T-helper 1 cell treated with Interleukin-12 subunit alpha and Interleukin-12 subunit beta and Interleukin-4 antibody, amounts not matched to agents 30 ng/mL and 1 ng/mL, for 36 hours (primary cell): ENCODE measurements at regions not wholly inside any gene's neighbourhood (a gene's known extent, or its start where the extent isn't known, plus 50 kb on each side); places are given as distances from the start of the nearest gene placed in this dataset.
"Not testable (repeated sequence)": the region's sequence is repeated elsewhere in the genome, so short reads cannot be mapped to it uniquely, and the experiment has no call there.

Source experiments
- intact Hi-C: fragments of 100-400 bp; cut with micrococcal nuclease; formaldehyde crosslinking; loops from one replicate; pipeline ENCODE4 v1.15.1; 2024

DNA sequence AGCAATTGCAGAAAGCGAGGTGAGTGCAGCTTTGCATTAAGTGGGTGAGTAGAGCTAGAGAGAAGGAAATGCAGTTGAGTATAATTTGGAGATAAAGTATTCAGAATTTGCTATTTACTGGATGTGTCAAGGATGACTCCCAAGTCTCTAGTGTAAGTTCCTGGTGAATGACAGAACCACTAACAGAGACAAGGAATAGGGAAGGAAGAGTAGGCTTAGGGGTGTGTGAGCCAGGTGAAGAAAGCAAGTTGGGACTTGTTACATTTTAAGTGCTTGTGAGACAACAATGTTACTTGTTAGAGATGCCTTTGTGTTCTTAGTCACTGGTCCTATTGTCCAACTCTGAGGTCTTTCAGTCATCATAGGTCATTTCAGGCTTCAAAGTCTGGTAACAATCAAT lies 70.8 kb downstream of the TBC1D26 start:
- intact Hi-C loops: not testable (repeated sequence)

DNA sequence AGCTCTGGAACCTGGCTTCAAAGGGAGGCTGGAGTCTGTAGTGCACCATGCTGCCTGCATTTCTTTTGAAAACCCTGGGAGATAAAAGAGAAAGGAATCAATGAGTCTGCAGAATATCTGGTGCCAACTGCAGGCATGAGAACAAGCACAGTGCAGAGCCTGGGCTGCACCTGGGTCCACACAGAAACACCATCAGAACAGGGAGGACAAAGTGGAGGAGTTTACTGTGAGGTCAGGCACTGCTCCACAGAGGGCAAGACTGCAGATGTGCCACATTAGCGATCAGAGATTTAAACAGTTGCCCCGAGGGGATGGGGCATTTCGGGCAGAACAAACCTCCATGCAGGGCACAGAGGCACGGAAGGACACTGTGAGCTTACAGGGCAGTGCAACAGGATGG lies 74.7 kb downstream of the TBC1D26 start:
- intact Hi-C loops: not testable (repeated sequence)

GRCh38 chr17:15813388-15813787 lies 81.3 kb downstream of the TBC1D26 start:
- intact Hi-C loops: not testable (repeated sequence)

GRCh38 chr17:15814003-15814402 lies 81.9 kb downstream of the TBC1D26 start:
- intact Hi-C loops: not testable (repeated sequence)

GRCh38 chr17:15817861-15818260 lies 85.8 kb downstream of the TBC1D26 start:
- intact Hi-C loops: not testable (repeated sequence)

DNA sequence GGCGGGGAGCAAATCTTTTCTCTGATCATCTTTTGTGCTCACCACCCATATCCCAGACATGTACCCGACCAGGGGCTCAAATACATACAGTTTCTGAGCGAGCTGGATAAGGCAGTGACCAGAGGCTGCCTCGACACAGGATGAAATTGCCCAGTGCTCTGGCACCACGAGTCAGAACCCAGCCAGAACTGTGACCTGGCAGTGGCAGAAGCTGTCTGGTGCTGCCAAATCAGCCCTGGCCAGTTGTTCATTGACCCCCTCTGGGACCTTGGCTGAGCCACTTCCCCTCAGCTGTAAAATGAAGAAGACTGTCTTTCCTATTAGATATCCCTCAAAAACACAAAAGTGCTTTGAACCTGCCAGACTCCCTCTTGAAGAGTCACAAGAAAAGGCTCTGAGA lies 90.2 kb downstream of the TBC1D26 start:
- intact Hi-C loops: not testable (repeated sequence)

DNA sequence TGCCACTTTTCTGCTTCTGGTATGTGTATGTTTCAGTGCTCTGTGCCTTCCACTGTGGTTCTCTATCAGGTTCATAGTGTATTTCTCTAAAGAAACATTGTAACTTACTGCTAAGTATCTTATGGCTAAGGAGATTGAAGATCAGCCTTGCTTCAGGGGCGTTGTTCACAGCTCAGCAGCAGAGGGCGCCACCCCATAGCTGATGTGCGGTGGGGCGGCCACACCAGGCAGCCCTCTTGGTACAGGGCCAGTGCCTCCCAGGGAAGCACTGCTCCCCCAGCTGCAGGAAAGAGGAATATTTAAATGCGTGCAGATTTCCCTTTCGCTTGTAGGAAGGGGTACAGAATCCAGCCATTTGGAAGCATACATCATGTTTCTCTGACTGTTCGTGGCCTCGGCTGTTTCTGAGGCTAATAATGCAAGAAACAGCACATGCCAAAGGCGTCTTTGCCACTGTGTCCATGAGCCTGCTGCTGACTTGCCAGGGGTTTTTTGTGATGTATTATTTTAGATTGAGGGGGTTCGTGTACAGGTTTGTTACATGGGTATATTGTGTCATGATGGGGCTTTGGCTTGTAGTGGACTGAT lies 96.7 kb downstream of the TBC1D26 start:
- intact Hi-C loops: loop anchor here (1.0 to 2.0 kb wide), 3 partner anchors 130 to 692 kb away; no protein-coding TSS in a partner anchor

GRCh38 chr17:15830221-15830620 lies 98.1 kb downstream of the TBC1D26 start:
- intact Hi-C loops: not testable (repeated sequence)

DNA sequence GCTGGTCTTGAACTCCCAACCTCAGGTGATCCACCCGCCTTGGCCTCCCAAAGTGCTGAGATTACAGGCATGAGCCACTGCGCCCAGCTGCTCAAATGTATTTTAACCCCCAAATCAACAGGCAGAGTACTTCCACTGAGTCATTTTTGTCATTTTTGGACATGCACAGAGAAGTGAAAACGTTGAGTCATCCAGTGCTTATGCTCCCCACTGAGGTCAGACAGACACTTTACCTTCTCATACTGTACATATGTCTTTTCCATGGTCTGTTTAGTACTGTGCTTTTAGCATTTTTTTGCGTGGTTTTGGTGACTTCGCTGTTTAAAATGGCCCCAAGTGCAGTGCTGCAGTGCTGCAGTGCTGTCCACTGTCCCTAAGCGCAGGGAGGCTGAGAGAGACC lies 99.1 kb downstream of the TBC1D26 start:
- intact Hi-C loops: not testable (repeated sequence)

GRCh38 chr17:15832921-15833480 lies 100.9 kb downstream of the TBC1D26 start:
- intact Hi-C loops: not testable (repeated sequence)

DNA sequence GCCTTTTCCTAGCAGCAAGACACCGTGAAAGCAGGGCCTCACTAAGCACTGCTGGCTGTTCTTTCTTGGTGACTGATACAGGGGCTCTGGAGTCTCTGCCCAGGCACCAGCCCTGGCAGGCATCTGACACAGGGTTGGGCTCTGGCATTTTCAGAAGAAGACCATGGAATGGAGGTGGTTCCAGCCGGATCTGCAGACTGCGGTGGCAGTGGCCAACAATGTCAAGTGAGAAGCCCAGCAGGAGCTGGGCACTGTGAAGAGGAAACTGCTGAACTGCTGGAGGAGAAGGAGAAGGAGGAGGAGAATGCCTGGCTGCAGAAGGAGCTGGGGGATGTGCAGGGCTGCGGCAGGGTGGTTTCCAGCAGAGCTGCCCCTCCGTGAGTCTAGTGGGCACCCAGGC lies 101.8 kb downstream of the TBC1D26 start:
- intact Hi-C loops: not testable (repeated sequence)

- intact Hi-C loops: not testable (repeated sequence)
These were observed 103.4 kb downstream of the TBC1D26 start for GRCh38 chr17:15835481-15835880.

DNA sequence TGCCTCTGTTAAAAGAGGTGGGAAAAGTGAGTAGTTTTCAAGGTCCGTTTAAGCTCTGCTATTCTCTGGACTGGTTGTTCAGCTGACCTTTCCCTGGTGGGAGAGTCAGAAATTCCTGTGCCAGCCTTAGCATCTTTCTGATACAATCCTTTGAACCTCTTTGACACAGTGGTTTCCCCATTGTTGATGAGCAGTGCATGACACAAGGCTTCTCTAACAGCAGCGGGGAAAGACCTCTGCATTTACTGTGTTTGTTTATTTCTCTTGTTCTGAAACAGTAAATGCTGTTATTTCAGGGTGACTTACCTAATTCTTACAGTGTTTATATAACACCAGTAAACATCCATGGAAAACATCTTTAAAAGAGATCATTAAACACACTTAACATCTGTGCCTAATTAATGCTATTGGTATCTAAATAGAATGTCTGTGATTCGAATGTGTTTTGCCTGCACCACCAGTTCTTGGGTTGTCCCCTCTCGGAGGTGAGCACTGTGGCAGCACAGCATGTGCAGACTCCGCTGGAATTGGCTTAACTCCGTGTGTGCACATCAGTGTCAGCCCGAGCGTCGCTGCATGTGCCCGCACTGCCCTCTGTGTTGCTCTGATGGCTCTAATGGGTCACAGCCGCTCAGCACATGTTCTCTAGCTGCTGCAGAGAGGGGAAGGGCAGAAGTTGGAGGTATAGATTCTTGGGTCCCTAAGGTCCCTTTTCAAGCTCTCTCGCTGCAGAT lies 104.3 kb downstream of the TBC1D26 start:
- intact Hi-C loops: not testable (repeated sequence)

- intact Hi-C loops: not testable (repeated sequence)
These were observed 104.9 kb downstream of the TBC1D26 start for GRCh38 chr17:15836991-15837390.

DNA sequence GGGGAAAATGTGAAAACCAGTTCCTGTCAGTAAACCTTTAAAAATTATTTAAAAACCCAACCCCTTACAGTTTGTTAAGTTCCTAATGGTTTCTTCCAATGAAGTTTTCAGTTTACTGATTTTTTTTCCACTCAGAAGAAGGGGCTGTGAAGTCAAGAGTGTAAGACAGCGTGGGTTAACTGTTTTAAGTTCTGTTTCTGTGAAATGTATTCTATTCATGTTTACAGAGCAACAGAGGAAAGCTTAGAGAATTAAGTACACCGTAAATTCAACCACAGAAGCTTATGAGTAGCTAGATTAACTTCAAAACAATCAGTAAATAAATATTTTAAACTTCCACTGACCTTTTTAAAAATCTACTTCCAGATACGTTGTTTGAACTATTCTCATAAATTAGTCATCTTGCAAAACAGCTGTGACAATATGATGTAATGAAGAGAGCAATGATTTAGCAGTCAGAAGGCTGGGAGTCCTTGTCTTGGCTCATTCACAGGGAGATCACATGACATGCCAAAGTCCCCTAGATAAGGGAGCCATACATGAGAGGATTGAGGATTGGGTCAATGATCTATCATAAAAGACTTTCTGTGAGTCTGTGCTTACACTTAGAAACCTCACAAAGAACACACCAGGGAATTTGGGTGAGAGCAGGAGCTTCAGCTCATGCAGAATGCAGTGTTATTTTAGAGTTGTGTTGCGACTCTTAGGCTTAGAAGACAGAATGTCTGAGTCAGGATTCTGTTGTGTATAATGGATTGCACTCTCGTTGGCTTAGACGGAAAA lies 97.3 kb upstream of the ADORA2B start:
- intact Hi-C loops: not testable (repeated sequence)

DNA sequence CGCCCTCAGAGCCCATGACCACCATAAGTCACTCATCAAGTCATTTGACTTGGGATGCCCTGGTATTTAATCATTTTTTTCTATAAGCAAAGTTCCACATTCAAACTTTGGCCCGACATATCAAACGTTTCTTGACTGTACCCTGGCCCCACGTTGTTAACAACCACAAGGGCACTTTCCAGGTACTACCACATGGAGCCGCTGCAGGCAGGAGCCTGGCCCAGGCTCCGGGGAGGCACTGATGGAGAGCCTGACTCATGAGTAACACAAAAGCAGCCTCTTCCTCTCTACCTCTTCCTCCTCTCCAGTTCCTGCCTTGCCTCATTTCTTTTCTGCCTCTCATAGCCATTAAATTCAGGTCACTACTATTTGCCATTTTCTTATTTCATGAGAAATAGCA lies 95.9 kb upstream of the ADORA2B start:
- intact Hi-C loops: loop anchor here (1.0 kb wide), 1 partner anchor 150 kb away; the partner anchor contains the start of genes TTC19 and ZSWIM7

- intact Hi-C loops: not testable (repeated sequence)
These were observed 94.9 kb upstream of the ADORA2B start for GRCh38 chr17:15850071-15850470.

GRCh38 chr17:15850687-15851086 lies 94.2 kb upstream of the ADORA2B start:
- intact Hi-C loops: not testable (repeated sequence)

DNA sequence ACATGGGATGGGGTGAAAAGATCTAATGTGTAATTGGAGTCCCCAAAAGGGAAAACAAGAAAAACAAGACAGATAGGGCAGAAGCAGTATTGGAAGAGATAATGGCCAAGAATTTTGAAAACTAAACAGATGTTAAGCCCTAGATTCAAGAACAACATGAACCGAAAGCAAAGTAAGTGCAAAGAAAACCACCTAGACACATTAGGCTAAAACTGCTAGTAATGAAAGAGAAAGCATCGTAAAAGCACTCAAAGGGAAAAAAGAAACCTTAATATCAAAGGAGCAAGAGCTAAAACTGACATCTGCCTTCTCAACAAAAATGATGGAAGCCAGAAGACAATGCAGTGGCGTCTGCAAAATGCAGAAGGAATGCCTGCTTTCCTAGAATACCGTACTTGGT lies 92.1 kb upstream of the ADORA2B start:
- intact Hi-C loops: not testable (repeated sequence)

GRCh38 chr17:15856191-15856590 lies 88.7 kb upstream of the ADORA2B start:
- intact Hi-C loops: not testable (repeated sequence)

DNA sequence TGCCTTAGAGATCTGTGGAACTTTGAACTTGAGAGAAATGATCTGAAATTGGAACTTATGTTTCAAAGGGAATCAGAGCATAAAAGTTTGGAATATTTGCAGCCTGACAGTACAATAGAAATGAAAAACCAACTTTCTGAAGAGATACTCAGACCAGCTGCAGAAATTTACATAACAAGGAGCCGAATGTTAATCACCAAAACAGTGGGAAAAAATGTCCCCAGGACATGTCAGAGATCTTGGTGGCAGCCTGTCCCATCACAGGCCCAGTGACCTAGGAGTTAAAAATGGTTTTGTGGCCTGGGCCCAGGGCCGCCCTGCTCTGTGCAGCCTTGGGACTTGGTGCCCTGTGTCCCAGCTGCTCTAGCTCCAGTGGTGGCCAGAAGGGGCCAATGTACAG lies 88.2 kb upstream of the ADORA2B start:
- intact Hi-C loops: not testable (repeated sequence)

GRCh38 chr17:15858082-15858481 lies 86.8 kb upstream of the ADORA2B start:
- intact Hi-C loops: not testable (repeated sequence)
